K562 (cell line): ENCODE measurements at regions not wholly inside any gene's neighbourhood (a gene's known extent, or its start where the extent isn't known, plus 50 kb on each side); places are given as distances from the start of the nearest gene placed in this dataset.

Experiments used
- CBFB ChIP-seq: sonication (generic); formaldehyde crosslinking; IDR thresholded peaks from 2 replicates; pipeline ENCODE4 v1.4.0; 2020; ENCODE audit warnings: mild to moderate bottlenecking, missing genetic modification reagents
- CHCHD3 ChIP-seq: fragments of 250-450 bp; sonication (Bioruptor Pico); IDR thresholded peaks from 2 replicates; pipeline ENCODE4 v2.1.2; 2022; ENCODE audit warnings: mild to moderate bottlenecking
- CREB1 ChIP-seq, 2 experiments: sonication (generic) in 1 of 2; formaldehyde crosslinking in 1 of 2; IDR thresholded peaks; 2 replicates each; pipeline versions ENCODE4 v1.6.1 to v1.8.0; 2012 to 2022; ENCODE audit warnings: inconsistent platforms in 1 of 2, mild to moderate bottlenecking in 1 of 2, missing genetic modification reagents in 1 of 2, moderate library complexity in 1 of 2
- E2F4 ChIP-seq: sonication (generic); formaldehyde crosslinking; IDR thresholded peaks from 2 replicates; pipeline ENCODE4 v1.8.0; 2022; ENCODE audit warnings: mild to moderate bottlenecking, low read depth, missing genetic modification reagents
- FOXJ3 ChIP-seq: sonication (generic); formaldehyde crosslinking; IDR thresholded peaks from 2 replicates; pipeline ENCODE4 v1.4.0; 2020; ENCODE audit warnings: mild to moderate bottlenecking, missing genetic modification reagents
- GATA2 ChIP-seq: sonication (generic); formaldehyde crosslinking; IDR thresholded peaks from 2 replicates; pipeline ENCODE4 v1.4.0; 2020; ENCODE audit warnings: mild to moderate bottlenecking, missing genetic modification reagents
- GTF2F1 ChIP-seq: IDR thresholded peaks from 2 replicates; pipeline ENCODE4 v1.6.1; 2011; ENCODE audit warnings: low read depth, low read length, improper control_type of control experiment
- HMGN3 ChIP-seq: IDR thresholded peaks from 2 replicates; pipeline ENCODE4 v1.6.1; 2011; ENCODE audit warnings: borderline replicate concordance, low read depth, mild to moderate bottlenecking, mixed read lengths, low read length; ENCODE audit not compliant: insufficient read length; ENCODE audit errors: extremely low read depth
- JUNB ChIP-seq: fragments of 450-650 bp; formaldehyde crosslinking; conservative IDR thresholded peaks from 2 replicates; pipeline ENCODE4 v1.4.0; 2020; ENCODE audit warnings: mild to moderate bottlenecking
- POLR2AphosphoS5 ChIP-seq: IDR thresholded peaks from 2 replicates; pipeline ENCODE4 v1.6.1; 2011; ENCODE audit warnings: mild to moderate bottlenecking, low read depth, low read length, moderate library complexity; ENCODE audit not compliant: control insufficient read depth, insufficient read depth
- SIN3A ChIP-seq, 2 experiments: fragments of 150-350 bp in 1 of 2; IDR thresholded peaks; 2 replicates each; pipeline ENCODE4 v1.6.1; 2011 to 2016; ENCODE audit warnings: borderline replicate concordance in 2 of 2, low read depth in 2 of 2, low read length in 2 of 2, mild to moderate bottlenecking in 2 of 2, moderate library complexity in 2 of 2; ENCODE audit not compliant: control insufficient read depth in 1 of 2
- SMAD1 ChIP-seq: fragments of 150-350 bp; IDR thresholded peaks from 2 replicates; pipeline ENCODE4 v1.6.1; 2014; ENCODE audit warnings: low read length, low read depth; ENCODE audit not compliant: partially characterized antibody
- TFAM ChIP-seq: fragments of 250-450 bp; sonication (Bioruptor Pico); conservative IDR thresholded peaks from 2 replicates; pipeline ENCODE4 v1.5.0; 2021; ENCODE audit warnings: mild to moderate bottlenecking, moderate library complexity

DNA sequence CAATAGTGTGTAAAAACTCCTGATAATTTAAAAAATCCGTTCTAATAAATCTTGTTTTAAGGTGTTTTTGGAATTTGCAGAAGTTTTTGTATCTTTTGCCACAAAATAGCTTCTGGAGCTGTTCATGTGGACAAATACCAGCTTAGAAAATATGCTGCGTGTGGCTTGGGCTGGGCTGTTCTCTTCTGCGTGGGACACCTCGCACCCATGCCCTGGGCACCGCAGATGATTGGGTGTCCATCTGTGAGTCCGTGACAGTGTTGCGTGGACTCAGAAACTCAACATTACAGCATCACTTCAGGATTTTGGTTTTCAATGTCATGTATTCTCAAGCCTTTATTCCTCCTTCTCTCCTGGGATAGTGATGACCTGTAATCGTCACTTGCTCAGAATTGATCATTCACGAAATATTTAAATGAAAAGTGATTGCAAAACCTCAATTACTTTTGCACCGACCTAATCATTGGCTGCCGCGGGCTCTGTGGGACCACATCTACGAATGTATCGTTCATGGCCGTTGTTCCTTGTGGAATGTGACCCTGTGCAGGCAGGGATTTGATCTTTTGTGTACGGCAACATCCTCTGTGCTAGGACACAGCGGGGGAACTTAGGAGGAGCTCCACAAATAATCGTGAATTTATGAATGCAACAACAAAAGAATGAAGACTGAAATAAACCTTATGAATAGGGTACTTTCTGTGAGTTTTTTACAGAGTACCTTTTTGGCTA lies 210.3 kb upstream of the FOXF1 start:
- TF ChIP-seq SMAD1 (no peak), SIN3A (IDR thresholded peaks at IDR 0.05; ENCODE audit: borderline replicate concordance in 2 of 2, control insufficient read depth in 1 of 2, low read depth in 2 of 2, low read length in 2 of 2) (no peak), POLR2AphosphoS5 (no peak), CREB1 (IDR thresholded peaks at IDR 0.05) (no peak), CREB1 (CRISPR knock-in tag; IDR thresholded peaks at IDR 0.05) (no peak), GATA2 (CRISPR knock-in tag) (no peak), JUNB (CRISPR knock-in tag) (no peak), FOXJ3 (CRISPR knock-in tag) (no peak), E2F4 (CRISPR knock-in tag) (no peak), TFAM (CRISPR knock-in tag) (no peak), HMGN3 (no peak), CBFB (CRISPR knock-in tag) (no peak), CHCHD3 (no peak), GTF2F1 (no peak)
